GM21717 (cell line): ENCODE measurements at regions not wholly inside any gene's neighbourhood (a gene's known extent, or its start where the extent isn't known, plus 50 kb on each side); places are given as distances from the start of the nearest gene placed in this dataset.

Experiments used
- ATAC-seq: cut with Tn5 transposase; IDR thresholded peaks from one replicate; pipeline ENCODE4 v1.9.1; 2021; ENCODE audit warnings: mild to moderate bottlenecking, moderate library complexity; ENCODE audit not compliant: unreplicated experiment

DNA sequence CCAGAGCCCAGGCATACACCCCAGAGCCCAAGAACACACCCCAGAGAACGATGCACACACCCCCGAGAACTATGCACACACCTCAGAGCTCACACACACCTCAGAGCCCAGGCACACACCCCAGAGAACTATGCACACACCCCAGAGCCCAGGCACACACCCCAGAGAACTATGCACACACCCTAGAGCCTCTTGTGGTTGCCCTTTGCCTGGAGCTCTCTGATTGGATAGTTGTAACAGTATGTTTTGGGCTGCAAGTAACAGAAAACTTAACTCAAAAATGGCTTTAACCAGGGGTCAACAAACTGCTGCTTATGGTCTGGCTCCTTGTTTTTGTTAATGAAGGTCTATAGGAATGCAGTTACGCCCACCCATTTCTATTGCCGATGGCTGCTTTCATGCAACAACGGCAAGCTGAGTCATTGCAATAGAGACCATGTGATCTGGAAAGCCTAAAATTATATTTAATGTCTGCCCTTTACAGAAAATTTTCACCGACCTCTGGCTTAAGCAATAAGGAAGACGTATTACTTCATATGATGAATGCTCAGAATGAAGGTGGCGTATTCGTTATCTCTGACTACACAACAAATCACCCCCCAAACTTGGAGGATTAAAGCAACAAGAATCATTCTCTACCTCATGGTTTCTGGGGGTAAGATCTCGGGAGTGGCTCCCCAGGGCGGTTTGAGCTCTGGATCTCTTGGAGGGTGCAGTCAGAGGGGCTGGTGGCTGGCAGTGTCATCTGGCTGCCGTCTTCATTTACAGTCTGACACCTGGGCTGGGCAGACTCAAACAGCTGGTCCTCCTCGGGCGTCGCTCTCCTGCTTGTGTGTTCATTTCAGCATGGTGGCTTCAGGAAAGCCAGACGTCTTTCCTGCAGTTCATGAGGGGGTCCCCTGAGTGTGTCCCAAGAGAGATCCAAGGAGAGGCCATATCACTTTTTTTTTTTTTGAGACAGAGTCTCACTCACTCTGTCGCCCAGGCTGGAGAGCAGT lies 66.3 kb upstream of the NCOR2 start:
- no peak for ATAC-seq

DNA sequence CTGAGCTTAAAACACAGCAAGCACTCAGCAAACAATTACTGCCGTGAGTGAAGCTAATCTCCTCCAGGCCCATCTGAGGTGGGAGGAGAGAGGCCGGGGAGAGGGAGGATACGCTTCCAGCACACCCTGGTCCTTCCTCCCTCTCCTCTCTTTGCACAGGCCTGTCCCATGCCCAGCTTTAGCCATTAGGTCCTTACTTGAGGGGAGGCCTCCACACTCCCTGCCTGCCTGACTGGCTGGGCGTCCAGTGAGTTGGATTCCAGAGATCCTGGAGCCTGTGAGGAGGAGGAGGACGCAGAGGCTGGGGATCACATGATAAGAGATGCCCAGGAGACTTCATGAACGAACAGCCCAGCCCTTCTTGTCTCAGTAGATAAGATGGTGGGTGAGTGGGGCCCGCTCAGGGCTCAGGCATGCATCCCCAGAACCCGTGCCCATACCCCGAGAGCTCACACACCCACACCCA lies 65.1 kb upstream of the NCOR2 start:
- ATAC-seq = no peak

DNA sequence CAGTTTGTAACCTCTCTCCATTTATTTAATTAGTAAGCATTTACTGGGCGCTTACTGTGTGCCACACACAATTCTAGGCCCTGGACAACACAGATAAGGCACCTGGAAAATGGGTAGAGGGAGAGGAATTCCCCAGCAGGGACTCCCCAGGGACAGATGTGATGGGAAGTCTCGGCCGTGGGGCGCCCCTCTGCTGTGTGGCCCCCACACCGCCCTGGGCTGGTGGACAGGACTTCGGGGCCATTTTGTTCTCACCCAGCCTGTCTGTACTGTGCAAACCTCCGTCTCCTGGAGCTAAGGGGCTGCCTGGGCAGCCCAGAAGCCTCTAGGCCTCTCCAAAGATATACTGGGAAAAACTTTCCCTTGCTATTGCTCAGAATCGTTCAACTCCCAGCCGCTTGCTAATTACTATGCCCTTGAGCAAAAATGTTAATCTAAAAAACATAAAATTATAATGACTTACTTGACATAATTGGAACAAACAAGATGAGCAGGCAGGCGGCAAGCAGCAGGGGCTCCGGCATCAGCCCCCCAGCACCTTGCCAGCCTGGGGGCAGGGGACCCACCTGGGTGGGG lies 64.4 kb upstream of the NCOR2 start:
- ATAC-seq = no peak

DNA sequence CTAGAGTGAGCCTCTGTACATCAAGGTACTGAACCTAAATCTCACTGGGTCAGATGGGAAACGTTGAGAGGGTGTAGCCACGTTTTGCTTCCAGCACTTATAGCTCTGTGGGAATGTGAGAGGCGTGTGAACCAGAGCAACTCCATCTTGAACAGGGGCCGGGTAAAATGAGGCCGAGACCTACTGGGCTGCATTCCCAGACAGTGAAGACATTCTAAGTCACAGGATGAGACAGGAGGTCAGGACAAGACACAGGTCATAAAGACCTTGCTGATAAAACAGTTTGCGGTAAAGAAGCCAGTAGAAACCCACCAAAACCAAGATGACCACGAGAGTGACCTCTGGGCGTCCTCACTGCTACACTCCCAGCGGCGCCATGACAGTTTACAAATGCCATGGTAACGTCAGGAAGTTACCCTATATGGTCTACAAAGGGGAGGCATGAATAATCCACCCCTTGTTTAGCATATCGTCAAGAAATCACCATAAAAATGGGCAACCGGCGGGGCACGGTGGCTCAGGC lies 63.4 kb upstream of the NCOR2 start:
- ATAC-seq = no peak

DNA sequence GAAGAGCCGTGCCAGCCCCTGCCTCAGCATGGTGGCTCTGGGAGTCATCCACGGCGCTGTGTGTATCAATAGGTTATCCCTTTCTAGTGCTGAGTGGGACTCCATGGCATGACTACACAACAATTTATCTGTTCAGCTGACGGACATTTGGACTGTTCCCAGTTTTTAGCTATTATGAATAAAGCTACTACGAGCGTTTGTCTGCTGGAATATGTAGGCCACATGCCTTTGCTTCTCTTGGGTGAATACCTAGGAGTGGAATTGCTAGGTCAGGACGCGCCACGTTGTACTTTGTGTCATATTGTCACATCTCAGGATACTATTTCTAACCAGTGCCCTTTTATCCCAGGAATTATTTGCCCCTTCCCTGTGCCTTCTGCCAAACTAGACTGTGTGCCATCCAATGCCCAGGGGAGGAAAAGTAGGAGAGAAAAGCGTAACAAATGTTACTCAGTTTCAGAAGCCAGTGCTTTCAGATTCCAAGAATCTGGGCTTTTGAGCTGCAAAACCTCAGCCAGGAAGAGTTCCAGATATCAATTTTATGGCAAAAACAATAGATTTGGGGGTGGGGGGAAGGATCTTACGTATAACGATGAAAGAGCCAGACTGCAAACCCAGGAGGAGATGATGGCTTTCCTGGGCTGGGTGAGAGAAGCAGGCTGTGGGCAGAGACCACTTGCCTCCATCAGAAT lies 62.5 kb upstream of the NCOR2 start:
- ATAC-seq = no peak

DNA sequence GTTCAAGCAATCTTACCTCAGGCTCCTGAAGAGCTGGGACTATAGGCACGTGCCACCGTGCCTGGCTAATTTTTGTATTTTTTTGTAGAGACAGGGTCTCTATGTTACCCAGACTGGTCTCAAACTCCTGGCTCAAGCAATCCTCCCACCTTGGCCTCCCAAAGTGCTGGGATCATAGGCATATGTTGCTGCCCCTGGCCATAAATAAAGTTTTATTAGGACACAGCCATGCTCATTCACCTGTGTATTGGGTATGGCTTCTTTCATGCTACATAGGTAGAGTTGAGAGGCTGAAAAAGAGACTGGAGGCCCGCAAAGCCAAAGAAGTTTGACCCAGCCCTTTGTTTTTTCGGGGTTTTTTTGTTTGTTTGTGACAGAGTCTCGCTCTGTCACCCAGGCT lies 61.7 kb upstream of the NCOR2 start:
- no peak for ATAC-seq

DNA sequence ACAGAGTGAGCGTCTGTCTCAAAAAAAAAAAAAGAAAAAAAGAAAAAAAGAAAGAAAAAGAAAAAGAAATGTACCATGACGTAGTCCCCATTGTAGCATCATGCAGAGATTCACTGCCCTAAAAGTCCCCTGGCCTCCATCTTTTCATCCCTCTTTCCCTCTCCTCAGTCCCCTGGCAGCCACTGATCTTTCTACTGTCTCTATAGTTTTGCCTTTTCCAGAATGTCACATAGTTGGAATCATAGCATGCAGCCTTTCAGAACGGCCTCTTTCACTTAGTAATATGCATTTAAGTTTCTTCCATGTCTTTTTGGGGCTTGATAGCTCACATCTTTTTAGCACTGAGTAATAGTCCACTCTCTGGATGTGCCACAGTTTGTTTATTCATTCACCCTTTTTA lies 60.5 kb upstream of the NCOR2 start:
- ATAC-seq = no peak

DNA sequence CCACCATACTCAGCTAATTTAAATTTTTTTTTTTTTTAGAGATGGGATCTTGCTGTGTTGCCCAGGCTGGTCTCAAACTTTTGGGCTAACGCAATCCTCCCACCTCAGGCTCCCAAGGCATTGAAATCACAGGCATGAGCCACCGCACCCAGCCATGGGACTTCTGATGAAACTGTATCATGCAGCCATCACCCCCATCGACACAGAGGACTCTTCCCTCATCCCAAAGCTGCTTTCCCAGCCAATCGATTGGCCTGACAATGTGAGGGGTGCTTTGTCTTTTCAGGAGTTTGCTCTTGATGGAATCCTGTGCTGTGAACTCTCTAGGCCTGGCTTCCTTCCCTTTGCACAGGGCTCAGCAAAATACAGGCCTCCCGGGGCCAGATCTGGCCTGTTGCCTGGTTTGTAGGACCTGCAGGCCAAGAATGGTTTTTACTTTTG lies 59.6 kb upstream of the NCOR2 start:
- no peak for ATAC-seq

DNA sequence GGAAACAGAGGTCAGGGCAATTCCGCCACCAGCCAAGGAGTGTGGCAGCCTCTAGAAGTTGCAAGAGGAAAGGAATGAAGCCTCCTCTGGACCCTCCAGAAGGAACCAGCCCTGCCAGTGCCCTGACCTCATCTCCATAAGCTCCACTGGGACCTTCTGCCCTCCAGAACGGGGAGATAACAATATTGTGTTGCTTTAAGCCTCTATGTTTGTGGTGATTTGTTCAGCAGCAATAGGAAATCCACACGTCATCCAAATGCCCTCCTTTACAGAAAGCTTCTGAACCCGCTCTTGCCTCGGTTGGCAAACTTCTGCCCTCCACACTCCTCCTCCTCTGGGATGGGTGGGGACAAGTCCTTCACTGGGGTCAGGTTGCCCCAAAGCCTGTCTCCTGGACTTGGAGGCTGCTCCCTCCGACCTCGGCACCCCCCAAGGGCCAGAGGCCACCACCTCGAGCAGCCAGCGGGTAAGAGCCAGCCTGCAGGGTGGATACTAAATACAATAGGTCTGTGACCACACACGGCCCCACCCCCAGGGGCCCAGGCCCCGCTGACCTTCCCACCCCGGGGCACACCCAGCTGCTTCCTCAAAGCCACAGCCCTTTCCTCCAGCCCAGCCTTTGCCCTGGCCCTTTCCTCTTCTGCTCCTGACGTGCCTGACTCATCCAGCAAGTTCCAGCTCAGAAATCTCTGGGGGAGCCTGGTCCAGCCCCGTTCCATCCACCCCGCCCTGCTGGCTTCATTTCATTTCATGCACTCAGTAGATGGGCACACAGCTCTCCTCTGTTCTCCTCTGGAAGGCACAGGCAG lies 58.7 kb upstream of the NCOR2 start:
- no peak for ATAC-seq

DNA sequence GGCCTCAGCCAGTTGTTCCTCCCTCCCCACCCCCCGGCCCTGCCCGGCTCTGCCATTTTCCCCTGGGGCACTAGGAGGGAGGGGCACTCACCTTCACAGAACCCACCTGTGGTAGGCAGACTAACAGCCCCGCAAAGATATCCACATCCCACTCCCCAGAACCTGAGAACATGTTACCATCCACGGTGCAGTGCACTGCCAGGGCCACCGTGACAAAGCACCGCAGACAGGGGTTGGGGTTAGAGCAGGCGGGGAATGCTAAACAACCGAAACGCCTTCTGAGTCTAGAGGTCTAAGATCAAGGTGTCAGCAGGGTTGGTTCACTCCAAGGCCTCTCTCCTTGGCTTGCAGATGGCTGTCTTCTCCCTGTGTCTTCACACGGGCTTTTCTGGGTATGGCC lies 57.4 kb upstream of the NCOR2 start:
- no peak for ATAC-seq

DNA sequence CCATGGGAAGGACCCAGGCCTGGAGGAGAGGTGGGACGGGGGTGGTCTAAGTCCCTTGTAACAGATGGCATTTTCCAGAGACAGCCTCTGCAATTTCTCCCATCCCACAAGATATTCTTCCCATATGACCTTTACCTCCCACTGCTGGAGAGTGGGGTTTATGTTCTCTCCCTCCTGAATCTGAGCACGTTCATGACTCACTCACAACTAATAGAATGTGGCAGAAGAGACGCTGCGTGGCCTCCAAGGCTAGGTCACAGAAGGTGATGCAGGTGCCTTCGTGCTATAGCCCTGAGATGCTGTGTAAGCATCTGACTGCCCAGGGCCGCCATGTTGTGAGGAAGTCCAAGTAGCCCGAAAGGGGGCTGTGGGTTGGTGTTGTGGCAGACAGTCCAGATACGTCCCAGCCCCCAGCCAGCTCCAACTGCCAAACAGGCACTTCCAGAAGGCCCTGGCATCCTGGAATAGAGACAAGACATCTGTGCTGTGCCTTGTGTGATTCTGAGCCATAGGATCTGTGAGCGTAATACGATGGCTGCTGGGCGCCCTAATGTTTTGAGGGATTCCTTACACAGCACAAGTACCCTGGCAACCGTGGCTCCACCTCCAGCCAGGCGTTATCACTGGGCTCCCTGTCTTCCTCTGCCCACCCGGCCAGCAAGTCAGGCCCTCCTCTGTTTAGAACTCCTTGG lies 56.1 kb upstream of the NCOR2 start:
- ATAC-seq = no peak

DNA sequence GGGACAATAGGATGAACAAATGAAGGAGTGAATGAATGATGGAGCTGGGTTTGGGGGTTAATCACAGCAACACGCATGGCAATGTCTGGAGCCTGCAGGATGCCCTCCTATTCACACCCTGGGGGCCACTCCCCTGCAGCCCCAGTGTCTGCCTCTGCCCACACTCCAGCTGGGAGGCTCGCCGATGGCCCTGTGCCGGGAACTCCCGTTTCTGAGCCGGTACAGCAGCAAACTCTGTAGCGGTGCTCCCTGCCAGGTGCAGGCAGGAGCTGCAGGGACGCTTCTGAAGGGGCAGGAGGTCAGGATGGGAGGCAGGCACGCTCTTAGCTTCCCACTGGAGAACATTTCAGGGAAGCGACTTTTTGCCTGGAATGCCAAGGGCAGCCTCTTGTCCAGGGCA lies 55.4 kb upstream of the NCOR2 start:
- no peak for ATAC-seq

DNA sequence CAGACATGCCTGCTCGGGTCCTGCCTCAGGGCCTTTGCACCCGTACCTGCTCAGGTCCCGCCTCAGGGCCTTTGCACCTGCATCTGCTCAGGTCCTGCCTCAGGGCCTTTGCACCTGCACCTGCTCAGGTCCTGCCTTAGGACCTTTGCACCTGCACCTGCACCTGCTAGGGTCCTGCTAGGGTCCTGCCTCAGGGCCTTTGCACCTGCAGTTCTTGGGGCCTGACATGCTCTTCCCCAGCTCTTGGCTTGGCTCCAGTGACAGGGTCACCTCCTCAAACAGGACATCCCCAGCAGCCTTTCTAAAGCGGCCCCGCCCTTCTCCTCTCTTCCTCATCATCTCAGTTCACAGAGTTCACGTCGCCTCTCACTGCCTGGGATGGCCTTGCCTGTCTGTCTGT lies 54.9 kb upstream of the NCOR2 start:
- no peak for ATAC-seq

DNA sequence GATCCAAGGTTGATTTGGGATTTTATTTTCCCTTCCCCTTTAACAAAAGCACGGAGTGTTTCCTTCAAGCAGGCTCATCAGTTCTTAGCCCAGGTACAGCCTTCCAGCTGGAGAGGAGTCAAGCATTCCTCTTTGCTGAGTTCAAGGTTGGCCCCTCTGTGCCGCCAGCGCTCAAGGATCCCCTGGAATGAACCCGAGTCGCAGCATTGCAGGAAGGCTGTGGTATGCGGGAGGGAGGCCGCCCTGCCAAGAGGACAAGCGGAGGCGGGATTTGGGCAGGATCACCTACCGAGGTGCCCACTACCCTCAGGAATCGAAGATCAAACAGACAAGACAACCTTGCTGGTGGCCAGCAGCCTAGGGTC lies 53.9 kb upstream of the NCOR2 start:
- ATAC-seq = no peak

DNA sequence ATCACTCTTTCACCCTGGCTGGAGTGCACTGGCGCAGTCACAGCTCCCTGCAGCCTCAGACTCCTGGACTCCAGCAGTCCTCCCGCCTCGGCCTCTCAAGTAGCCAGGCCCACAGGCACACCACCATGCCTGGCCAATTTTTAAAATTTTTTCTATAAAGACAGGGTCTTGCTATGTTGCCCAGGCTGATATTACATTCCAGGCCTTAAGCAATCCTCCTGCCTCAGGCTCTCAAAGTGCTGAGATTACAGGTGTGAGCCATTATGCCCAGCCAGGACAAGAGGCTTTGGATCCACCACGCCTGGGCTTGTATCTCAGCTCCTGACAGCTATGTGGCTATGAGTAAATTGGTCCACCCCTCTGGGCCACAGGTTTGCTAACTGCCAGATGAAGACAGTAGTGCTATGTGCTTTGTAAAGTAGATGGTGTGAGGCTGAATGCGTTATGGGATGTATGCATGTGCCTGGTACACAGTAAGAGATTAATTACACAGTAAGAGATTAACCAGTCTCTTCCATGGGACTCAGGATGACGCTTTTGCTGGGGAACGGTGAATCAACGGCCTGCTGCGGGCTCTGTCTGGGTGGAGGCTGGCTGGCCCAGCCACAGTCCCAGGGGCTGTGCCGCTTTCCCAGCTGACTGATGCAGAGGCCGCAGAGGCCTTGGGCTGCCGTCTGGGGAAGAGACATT lies 53.3 kb upstream of the NCOR2 start:
- ATAC-seq = no peak

DNA sequence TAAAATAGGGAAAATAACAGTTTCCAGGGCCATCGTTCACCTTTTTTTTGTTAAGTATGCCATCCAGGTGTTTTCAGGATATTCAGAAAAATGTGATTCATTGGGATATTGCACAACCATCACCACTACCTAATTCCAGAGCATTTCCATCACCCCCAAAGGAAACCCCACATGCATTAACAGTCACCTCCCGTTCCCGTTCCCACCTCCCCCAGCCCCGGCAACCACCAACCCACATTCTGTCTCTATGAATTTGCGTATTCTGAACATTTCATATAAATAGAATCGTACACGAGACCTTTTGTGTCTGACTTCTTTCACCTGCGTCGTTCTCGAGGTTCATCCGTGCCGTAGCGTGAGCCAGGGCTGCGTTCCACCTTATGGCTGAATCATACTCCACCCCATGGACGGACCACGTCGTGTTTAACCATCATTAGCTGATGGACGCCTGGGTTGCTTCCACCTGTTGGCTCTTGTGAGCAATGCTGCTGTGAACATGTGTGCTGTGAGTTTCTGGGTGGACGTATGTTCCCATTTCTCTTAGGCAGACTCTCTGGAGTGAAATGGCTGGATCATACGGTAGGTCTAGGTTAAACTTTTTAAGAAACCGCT lies 51.0 kb upstream of the NCOR2 start:
- no peak for ATAC-seq

DNA sequence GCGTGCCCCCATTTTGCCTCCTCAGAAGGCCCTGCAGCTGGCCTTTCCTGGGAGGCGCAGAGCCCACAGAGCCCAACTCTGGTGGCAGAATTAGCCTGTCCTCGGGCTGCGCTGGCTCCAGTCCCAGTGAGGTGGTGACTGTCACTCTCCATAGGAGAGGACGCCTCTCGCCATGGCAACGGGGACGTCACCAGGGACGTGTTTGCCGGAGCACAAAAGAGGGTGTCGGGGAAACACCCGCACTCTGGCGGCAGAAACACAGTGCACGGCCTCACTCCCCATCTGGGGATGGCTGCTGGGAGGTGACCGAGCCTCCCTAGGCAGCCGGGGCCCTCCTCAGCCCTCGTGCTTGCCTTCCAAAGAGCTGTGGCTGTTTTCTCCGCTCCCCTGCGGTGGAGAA lies 50.2 kb upstream of the NCOR2 start:
- no peak for ATAC-seq
